Uterus (tissue), 2 donors: ENCODE measurements at regions not wholly inside any gene's neighbourhood (a gene's known extent, or its start where the extent isn't known, plus 50 kb on each side); places are given as distances from the start of the nearest gene placed in this dataset.

Source experiments
- POLR2A ChIP-seq, 2 donors: fragments of 450-650 bp; IDR thresholded peaks; one replicate each; pipeline ENCODE4 v1.6.1; 2016; ENCODE audit warnings: antibody characterized with exemption in 2 of 2, mild to moderate bottlenecking in 1 of 2, moderate library complexity in 1 of 2
- TF ChIP-seq, protein P1 (sequence below), 4 experiments: fragments of 200-600 bp in 2 of 4; fragments of 450-650 bp in 2 of 4; sonication (generic) in 2 of 4; IDR thresholded peaks; one replicate each; pipeline ENCODE4 v1.5.1; 2016 to 2019; ENCODE audit warnings: antibody characterized with exemption in 4 of 4, mild to moderate bottlenecking in 2 of 4, moderate library complexity in 1 of 4

DNA sequence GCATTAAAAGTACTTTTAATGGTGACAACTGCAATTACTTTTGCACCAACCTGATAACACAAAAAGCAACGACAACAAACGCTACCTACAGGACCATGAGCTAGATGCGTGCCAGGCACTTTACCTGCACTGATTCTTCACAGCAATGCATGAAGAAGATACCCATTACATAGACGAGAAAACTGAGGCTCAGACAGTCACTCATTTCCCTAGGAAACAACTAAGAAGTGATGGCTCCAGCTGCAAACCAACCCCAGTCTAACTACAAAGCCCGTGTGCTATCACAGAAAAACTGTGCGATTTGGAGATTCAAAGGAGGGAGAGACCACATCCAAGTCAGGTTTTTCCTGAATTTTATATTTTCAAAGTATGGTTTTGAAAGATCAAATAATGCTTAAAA is 80.1 kb upstream of the TP53I11 start:
- TF ChIP-seq, protein P1, sequence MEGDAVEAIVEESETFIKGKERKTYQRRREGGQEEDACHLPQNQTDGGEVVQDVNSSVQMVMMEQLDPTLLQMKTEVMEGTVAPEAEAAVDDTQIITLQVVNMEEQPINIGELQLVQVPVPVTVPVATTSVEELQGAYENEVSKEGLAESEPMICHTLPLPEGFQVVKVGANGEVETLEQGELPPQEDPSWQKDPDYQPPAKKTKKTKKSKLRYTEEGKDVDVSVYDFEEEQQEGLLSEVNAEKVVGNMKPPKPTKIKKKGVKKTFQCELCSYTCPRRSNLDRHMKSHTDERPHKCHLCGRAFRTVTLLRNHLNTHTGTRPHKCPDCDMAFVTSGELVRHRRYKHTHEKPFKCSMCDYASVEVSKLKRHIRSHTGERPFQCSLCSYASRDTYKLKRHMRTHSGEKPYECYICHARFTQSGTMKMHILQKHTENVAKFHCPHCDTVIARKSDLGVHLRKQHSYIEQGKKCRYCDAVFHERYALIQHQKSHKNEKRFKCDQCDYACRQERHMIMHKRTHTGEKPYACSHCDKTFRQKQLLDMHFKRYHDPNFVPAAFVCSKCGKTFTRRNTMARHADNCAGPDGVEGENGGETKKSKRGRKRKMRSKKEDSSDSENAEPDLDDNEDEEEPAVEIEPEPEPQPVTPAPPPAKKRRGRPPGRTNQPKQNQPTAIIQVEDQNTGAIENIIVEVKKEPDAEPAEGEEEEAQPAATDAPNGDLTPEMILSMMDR (IDR thresholded peaks at IDR 0.05): no peak
- TF ChIP-seq POLR2A (IDR thresholded peaks at IDR 0.05): no peak
